NCI-H524 (cell line): ENCODE measurements at regions not wholly inside any gene's neighbourhood (a gene's known extent, or its start where the extent isn't known, plus 50 kb on each side); places are given as distances from the start of the nearest gene placed in this dataset.

Experiments
- DNase-seq, 2 experiments: peaks; one replicate each; lab custom pipeline; 2025; lab: John Stamatoyannopoulos, UW

DNA sequence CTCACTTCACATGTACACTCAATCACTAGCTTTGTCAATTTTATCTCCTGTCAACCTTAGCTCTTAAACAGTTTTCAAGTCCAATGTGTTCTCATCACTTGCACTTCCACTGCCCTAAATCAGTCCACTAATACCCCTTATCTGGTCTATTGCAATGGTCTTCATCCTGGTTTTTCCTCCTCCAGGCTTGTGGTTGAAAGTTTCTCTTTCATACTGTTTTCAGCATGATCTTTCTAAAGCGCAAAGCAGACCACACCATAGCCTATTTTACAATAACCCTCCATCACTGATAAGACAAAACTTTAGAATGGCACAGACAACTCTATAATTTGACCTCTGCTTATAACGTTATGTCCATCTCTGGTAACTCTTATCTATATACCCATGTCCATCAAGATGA lies 62.0 kb upstream of the DDHD1 start:
- no peak for DNase-seq

DNA sequence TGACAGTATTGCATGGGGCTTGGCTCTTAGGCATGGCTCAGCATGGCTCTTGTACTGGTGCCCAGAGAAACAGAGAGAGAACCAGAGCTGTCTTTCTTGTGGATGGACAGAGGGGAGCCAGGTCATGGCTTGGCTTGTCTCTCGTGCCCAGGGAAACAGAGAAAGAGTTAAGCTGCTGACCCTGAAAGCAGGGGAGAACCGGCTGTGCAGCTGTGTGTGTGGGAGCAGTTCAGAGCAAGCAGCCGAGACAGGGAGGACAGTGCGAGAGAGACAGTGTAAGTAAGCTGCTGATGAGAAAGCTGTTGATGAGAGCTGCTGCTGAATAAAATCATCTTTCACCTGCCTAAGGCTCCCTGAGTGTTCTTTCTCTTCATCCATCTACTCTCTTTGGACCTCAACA lies 61.3 kb upstream of the DDHD1 start:
- DNase-seq, result no peak

DNA sequence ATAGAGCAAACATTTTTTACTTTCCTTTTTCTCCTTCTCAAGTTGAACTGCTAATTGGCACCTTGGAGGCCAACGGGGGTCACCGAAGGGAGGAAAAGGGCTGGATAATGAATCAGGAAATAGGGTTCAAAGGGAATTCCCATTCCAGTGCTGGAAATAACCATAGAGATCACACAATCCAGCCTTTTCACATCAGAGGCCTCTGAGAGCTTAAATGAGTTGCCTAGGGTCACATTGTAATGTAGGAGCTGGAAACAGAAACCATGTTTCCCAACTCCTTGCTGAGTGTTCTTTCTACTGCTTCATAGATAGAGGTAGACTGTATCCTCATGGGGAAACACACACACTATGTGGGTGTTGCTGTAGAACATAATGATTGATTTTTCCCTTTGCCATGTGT lies 60.6 kb upstream of the DDHD1 start:
- no peak for DNase-seq

GRCh38 chr14:53209370-53209769 lies 56.2 kb upstream of the DDHD1 start:
- no peak for DNase-seq
